PC-3 (cell line): ENCODE measurements at regions not wholly inside any gene's neighbourhood (a gene's known extent, or its start where the extent isn't known, plus 50 kb on each side); places are given as distances from the start of the nearest gene placed in this dataset.

Source experiments
- ATAC-seq: fragments of 200-7000 bp; cut with Tn5 transposase; 2 replicates; pipeline ENCODE4 v1.9.1; 2020; ENCODE audit warnings: mild to moderate bottlenecking, moderate library complexity
- BruUV-seq: library from RNA; stranded (reverse); fragments of 400-500 nt; replicated peaks from 2 replicates; lab custom pipeline; 2021; lab: Mats Ljungman, UMichigan
- CTCF ChIA-PET: fragments of 300-600 bp; sonication (Branson Sonifier 250); formaldehyde crosslinking; loops from one replicate; lab custom pipeline; 2022; ENCODE audit warnings: antibody characterized with exemption; lab: Charles Lee
- POLR2A ChIA-PET: fragments of 300-600 bp; sonication (Branson Sonifier 250); formaldehyde crosslinking; loops from one replicate; lab custom pipeline; 2022; ENCODE audit warnings: antibody characterized with exemption; ENCODE audit not compliant: unreplicated experiment; lab: Charles Lee
- DNase-seq: peaks from one replicate; pipeline ENCODE4 v3.0.0-alpha.2; 2015
- H2AFZ ChIP-seq: fragments of 300-600 bp; sonication (generic); 2 replicates; pipeline ENCODE4 v1.6.0; 2016; ENCODE audit warnings: antibody characterized with exemption, low read length
- H3F3A ChIP-seq: fragments of 300-600 bp; sonication (generic); one replicate; pipeline ENCODE4 v1.6.0; 2017; ENCODE audit warnings: antibody characterized with exemption, low read length, control low read depth, mild to moderate bottlenecking; ENCODE audit not compliant: unreplicated experiment
- H3K27ac ChIP-seq: fragments of 300-600 bp; sonication (generic); 2 replicates; pipeline ENCODE4 v1.5.1; 2016; ENCODE audit warnings: mild to moderate bottlenecking, low read length
- H3K27me3 ChIP-seq: fragments of 300-600 bp; sonication (generic); 2 replicates; pipeline ENCODE4 v1.6.1; 2016; ENCODE audit warnings: low read length, mixed read lengths
- H3K36me3 ChIP-seq: fragments of 300-600 bp; sonication (generic); 2 replicates; pipeline ENCODE4 v1.6.1; 2016; ENCODE audit warnings: low read depth, mixed run types, low read length, mixed read lengths
- H3K4me1 ChIP-seq: fragments of 300-600 bp; sonication (generic); 2 replicates; pipeline ENCODE4 v1.5.1; 2016; ENCODE audit warnings: low read length; ENCODE audit not compliant: insufficient read depth
- H3K4me2 ChIP-seq: fragments of 300-600 bp; sonication (generic); 2 replicates; pipeline ENCODE4 v1.6.0; 2016; ENCODE audit warnings: low read length
- H3K4me3 ChIP-seq: fragments of 300-600 bp; sonication (generic); 2 replicates; pipeline ENCODE4 v1.5.1; 2016; ENCODE audit warnings: mild to moderate bottlenecking, low read length, mixed read lengths
- H3K79me2 ChIP-seq: fragments of 300-600 bp; sonication (generic); 2 replicates; pipeline ENCODE4 v1.6.1; 2017; ENCODE audit warnings: low read length, mixed read lengths
- H3K9ac ChIP-seq: fragments of 300-600 bp; sonication (generic); 2 replicates; pipeline ENCODE4 v1.6.0; 2016; ENCODE audit warnings: mild to moderate bottlenecking, low read length
- H3K9me2 ChIP-seq: fragments of 300-600 bp; sonication (generic); replicated peaks from 2 replicates; pipeline ENCODE4 v1.6.1; 2016; ENCODE audit warnings: mixed run types, low read length, mixed read lengths
- H3K9me3 ChIP-seq: fragments of 300-600 bp; sonication (generic); 2 replicates; pipeline ENCODE4 v1.6.1; 2016; ENCODE audit warnings: low read length, mixed read lengths
- H4K20me1 ChIP-seq: fragments of 300-600 bp; sonication (generic); 2 replicates; pipeline ENCODE4 v1.6.1; 2016; ENCODE audit warnings: low read length, mixed read lengths
- CTCF ChIP-seq: fragments of 300-600 bp; sonication (generic); conservative IDR thresholded peaks from 2 replicates; pipeline ENCODE4 v1.5.1; 2017; ENCODE audit warnings: antibody characterized with exemption, low read depth, mild to moderate bottlenecking, low read length
- EZH2 ChIP-seq: fragments of 300-600 bp; sonication (generic); IDR thresholded peaks from one replicate; pipeline ENCODE4 v1.6.1; 2017; ENCODE audit warnings: antibody characterized with exemption, mild to moderate bottlenecking, low read length; ENCODE audit not compliant: unreplicated experiment
- EZH2phosphoT487 ChIP-seq: fragments of 300-600 bp; sonication (generic); IDR thresholded peaks from 2 replicates; pipeline ENCODE4 v1.6.1; 2018; ENCODE audit warnings: mild to moderate bottlenecking, antibody characterized with exemption, low read length, borderline replicate concordance
- intact Hi-C: fragments of 100-400 bp; cut with micrococcal nuclease; formaldehyde crosslinking; loops from 2 replicates; pipeline ENCODE4 v1.9.0; 2023

- Histone ChIP-seq H3K36me3 (no peaks in the 10 kb centered on the region), H2AFZ (no peak overlapping the region), H3K9me3 (no peaks in the 10 kb centered on the region), H3K27me3 (no peaks in the 10 kb centered on the region), H4K20me1 (no peaks in the 10 kb centered on the region), H3K4me1 (peaks cover 12% of the 10 kb centered on the region), H3K9ac (no peak overlapping the region), H3F3A (peaks cover 7% of the 10 kb centered on the region), H3K9me2 (no peaks in the 10 kb centered on the region), H3K27ac (no peak overlapping the region), H3K4me2 (no peak overlapping the region), H3K4me3 (no peak overlapping the region), H3K79me2 (no peaks in the 10 kb centered on the region)
- intact Hi-C loops, result no loop called here
- BruUV-seq, result no TSS peak
- DNase-seq (no peak), ATAC-seq (no peak)
- CTCF ChIA-PET, result no interaction called here
- TF ChIP-seq EZH2 (no peak), CTCF (no peak), EZH2phosphoT487 (no peak)
- POLR2A ChIA-PET, result no interaction called here
Measured at GRCh38 chr12:59036347-59036746, 116.0 kb upstream of the LRIG3 start.

GRCh38 chr12:59031313-59031712 lies 111.0 kb upstream of the LRIG3 start:
- Histone ChIP-seq H3K9me3 (no peaks in the 10 kb centered on the region), H3K36me3 (no peaks in the 10 kb centered on the region), H3K9me2 (no peaks in the 10 kb centered on the region), H3K4me3 (no peak overlapping the region), H4K20me1 (no peaks in the 10 kb centered on the region), H2AFZ (no peak overlapping the region), H3K27ac (no peak overlapping the region), H3K4me2 (no peak overlapping the region), H3K79me2 (no peaks in the 10 kb centered on the region), H3K4me1 (peaks cover 13% of the 10 kb centered on the region; the same call in 1 of the 2 replicates), H3K27me3 (no peaks in the 10 kb centered on the region), H3K9ac (no peak overlapping the region), H3F3A (no peaks in the 10 kb centered on the region)
- ChIA-PET CTCF (no interaction called here), POLR2A (no interaction called here)
- intact Hi-C loops, result no loop called here
- TF ChIP-seq EZH2phosphoT487 (no peak), EZH2 (no peak), CTCF (no peak)
- DNase-seq (no peak), ATAC-seq (no peak)
- no TSS peak for BruUV-seq

- no peak for ATAC-seq
- no peak overlapping the region for H3K4me3 ChIP-seq
- ChIA-PET POLR2A (no interaction called here), CTCF (no interaction called here)
- no peaks in the 10 kb centered on the region for H3F3A ChIP-seq
- H2AFZ ChIP-seq, result no peak overlapping the region
- H3K9me3 ChIP-seq, result no peaks in the 10 kb centered on the region
- peaks cover 13% of the 10 kb centered on the region; the same call in 1 of the 2 replicates for H3K4me1 ChIP-seq
- DNase-seq, result peak; percentile 6
- H4K20me1 ChIP-seq, result no peaks in the 10 kb centered on the region
- no peak overlapping the region for H3K27ac ChIP-seq
- no peak overlapping the region for H3K4me2 ChIP-seq
- BruUV-seq, result no TSS peak
- TF ChIP-seq EZH2 (no peak), CTCF (no peak), EZH2phosphoT487 (no peak)
- H3K36me3 ChIP-seq, result no peaks in the 10 kb centered on the region
- no peaks in the 10 kb centered on the region for H3K79me2 ChIP-seq
- intact Hi-C loops, result no loop called here
- H3K9me2 ChIP-seq, result no peaks in the 10 kb centered on the region
- no peaks in the 10 kb centered on the region for H3K27me3 ChIP-seq
- no peak overlapping the region for H3K9ac ChIP-seq
Measured at GRCh38 chr12:59030415-59030814, 110.1 kb upstream of the LRIG3 start.
